ENCODE measurements at regions not wholly inside any gene's neighbourhood (a gene's known extent, or its start where the extent isn't known, plus 50 kb on each side); places are given as distances from the start of the nearest gene placed in this dataset.

GRCh38 chr2:226475650-226476049 is 324.0 kb downstream of the IRS1 start:
- TF ChIP-seq, protein P1, sequence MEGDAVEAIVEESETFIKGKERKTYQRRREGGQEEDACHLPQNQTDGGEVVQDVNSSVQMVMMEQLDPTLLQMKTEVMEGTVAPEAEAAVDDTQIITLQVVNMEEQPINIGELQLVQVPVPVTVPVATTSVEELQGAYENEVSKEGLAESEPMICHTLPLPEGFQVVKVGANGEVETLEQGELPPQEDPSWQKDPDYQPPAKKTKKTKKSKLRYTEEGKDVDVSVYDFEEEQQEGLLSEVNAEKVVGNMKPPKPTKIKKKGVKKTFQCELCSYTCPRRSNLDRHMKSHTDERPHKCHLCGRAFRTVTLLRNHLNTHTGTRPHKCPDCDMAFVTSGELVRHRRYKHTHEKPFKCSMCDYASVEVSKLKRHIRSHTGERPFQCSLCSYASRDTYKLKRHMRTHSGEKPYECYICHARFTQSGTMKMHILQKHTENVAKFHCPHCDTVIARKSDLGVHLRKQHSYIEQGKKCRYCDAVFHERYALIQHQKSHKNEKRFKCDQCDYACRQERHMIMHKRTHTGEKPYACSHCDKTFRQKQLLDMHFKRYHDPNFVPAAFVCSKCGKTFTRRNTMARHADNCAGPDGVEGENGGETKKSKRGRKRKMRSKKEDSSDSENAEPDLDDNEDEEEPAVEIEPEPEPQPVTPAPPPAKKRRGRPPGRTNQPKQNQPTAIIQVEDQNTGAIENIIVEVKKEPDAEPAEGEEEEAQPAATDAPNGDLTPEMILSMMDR (IDR thresholded peaks at IDR 0.05): no peak
- peak; percentile 30 for TF ChIP-seq POLR2AphosphoS5 (IDR thresholded peaks at IDR 0.05)
